Natural killer cell treated with Interleukin-12 subunit alpha and Interleukin-12 subunit beta and Interleukin-15 and Interleukin-18, amount 100 ng/mL, for 72 hours (primary cell): ENCODE measurements at regions not wholly inside any gene's neighbourhood (a gene's known extent, or its start where the extent isn't known, plus 50 kb on each side); places are given as distances from the start of the nearest gene placed in this dataset.

ENCODE experiments used
- ATAC-seq, 2 donors: fragments of 150-1000 bp; cut with Tn5 transposase in 1 of 2; sonication (Bioruptor Pico), chemical (Tn5 transposase) in 1 of 2; 2 replicates each; pipeline ENCODE4 v1.10.0; 2021
- DNase-seq: peaks from one replicate; pipeline ENCODE4 v3.0.0; 2022; ENCODE audit warnings: low spot score
- H3K27ac Mint-ChIP-seq, 2 donors: 1 replicate in 1 of 2; 2 replicates in 1 of 2; pipeline ENCODE4 v1.8.0; 2022; ENCODE audit warnings: mixed read lengths in 2 of 2, mild to moderate bottlenecking in 1 of 2, moderate library complexity in 1 of 2
- H3K27me3 Mint-ChIP-seq, 2 donors: 1 replicate in 1 of 2; 2 replicates in 1 of 2; pipeline ENCODE4 v1.8.0; 2022; ENCODE audit warnings: mixed read lengths in 2 of 2
- H3K36me3 Mint-ChIP-seq: one replicate; pipeline ENCODE4 v1.8.0; 2022; ENCODE audit warnings: mixed read lengths
- H3K4me1 Mint-ChIP-seq, 2 donors: 1 replicate in 1 of 2; 2 replicates in 1 of 2; pipeline ENCODE4 v1.8.0; 2022; ENCODE audit warnings: low read depth in 2 of 2, mixed read lengths in 2 of 2, mild to moderate bottlenecking in 1 of 2
- H3K4me3 Mint-ChIP-seq: one replicate; pipeline ENCODE4 v1.8.0; 2022; ENCODE audit warnings: mixed read lengths
- H3K9me3 Mint-ChIP-seq: 2 replicates; pipeline ENCODE4 v1.8.0; 2022; ENCODE audit warnings: mixed read lengths

DNA sequence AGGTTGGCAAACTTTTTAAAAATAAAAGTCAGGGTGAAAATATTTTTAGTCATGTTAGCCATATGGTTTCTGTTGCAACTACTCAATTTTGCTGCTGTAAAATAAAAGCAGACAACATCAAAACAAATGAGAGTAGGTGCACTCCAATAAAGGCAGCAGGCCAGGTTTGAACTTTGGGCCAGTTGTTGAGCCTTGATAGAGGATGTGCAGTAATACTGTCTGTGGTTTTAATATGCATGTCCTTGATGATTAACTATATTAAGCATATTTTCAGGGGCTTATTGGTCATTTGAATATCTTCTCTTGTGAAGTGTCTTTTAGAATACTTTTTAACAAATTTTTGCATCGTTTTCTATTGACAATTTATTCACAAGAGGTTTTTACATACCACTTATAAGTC is 1399.9 kb upstream of the B3GALT2 start:
- Mint-ChIP-seq H3K27me3 (no peaks in the 10 kb centered on the region), H3K4me3 (no peak overlapping the region), H3K27ac (no peak overlapping the region), H3K36me3 (no peaks in the 10 kb centered on the region), H3K9me3 (peaks cover 16% of the 10 kb centered on the region), H3K4me1 (no peaks in the 10 kb centered on the region)
- ATAC-seq: no peak
- no peak for DNase-seq

GRCh38 chr1:194584052-194584451 is 1397.6 kb upstream of the B3GALT2 start:
- Mint-ChIP-seq H3K36me3 (no peaks in the 10 kb centered on the region), H3K27ac (no peak overlapping the region), H3K27me3 (no peaks in the 10 kb centered on the region), H3K4me3 (no peak overlapping the region), H3K9me3 (peaks cover 16% of the 10 kb centered on the region), H3K4me1 (no peaks in the 10 kb centered on the region)
- no peak for DNase-seq
- no peak for ATAC-seq

- ATAC-seq (no peak), DNase-seq (no peak)
These were observed 1384.1 kb upstream of the B3GALT2 start for GRCh38 chr1:194570476-194570875.

GRCh38 chr1:194568610-194569009 is 1382.2 kb upstream of the B3GALT2 start:
- Mint-ChIP-seq H3K27me3 (no peaks in the 10 kb centered on the region), H3K4me1 (no peaks in the 10 kb centered on the region), H3K4me3 (no peak overlapping the region), H3K27ac (no peak overlapping the region), H3K9me3 (peaks cover 10% of the 10 kb centered on the region), H3K36me3 (no peaks in the 10 kb centered on the region)
- no peak for DNase-seq
- no peak for ATAC-seq

More at GRCh38 chr1:194570476-194570875, 1384.1 kb upstream of the B3GALT2 start:
- no peaks in the 10 kb centered on the region for H3K4me1 Mint-ChIP-seq
- no peaks in the 10 kb centered on the region for H3K27me3 Mint-ChIP-seq
- no peaks in the 10 kb centered on the region for H3K36me3 Mint-ChIP-seq
- H3K4me3 Mint-ChIP-seq: no peak overlapping the region
- H3K9me3 Mint-ChIP-seq: peaks cover 13% of the 10 kb centered on the region
- no peak overlapping the region for H3K27ac Mint-ChIP-seq

- no peaks in the 10 kb centered on the region for H3K36me3 Mint-ChIP-seq
- H3K27ac Mint-ChIP-seq: no peak overlapping the region
- no peak for DNase-seq
- ATAC-seq: no peak
- H3K4me3 Mint-ChIP-seq: no peak overlapping the region
- no peaks in the 10 kb centered on the region for H3K27me3 Mint-ChIP-seq
- H3K4me1 Mint-ChIP-seq: no peaks in the 10 kb centered on the region
- H3K9me3 Mint-ChIP-seq: peaks cover 17% of the 10 kb centered on the region
These were observed 1361.7 kb upstream of the B3GALT2 start for GRCh38 chr1:194548071-194548470.

DNA sequence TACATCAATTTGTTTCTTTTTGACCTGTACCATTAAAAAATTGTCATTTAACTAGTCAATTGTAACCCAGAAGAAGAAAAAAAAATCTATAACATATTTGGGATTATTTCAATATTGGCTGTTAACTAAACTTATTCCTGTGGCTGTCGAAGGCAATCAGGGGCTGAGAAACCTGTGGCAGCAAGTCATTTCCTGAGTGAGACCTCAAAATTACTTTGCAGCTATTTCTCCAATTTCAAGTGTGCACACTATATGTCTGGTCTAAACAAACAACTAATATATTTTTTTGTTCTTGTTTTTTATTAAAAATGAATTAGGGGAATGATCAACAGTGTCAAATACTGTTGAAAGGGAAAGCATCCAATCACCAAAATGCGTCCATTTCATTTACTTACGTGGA is 1357.6 kb upstream of the B3GALT2 start:
- DNase-seq (no peak), ATAC-seq (no peak)
- H3K4me3 Mint-ChIP-seq: no peak overlapping the region
- H3K36me3 Mint-ChIP-seq: peaks cover 5% of the 10 kb centered on the region
- H3K9me3 Mint-ChIP-seq: peaks cover 17% of the 10 kb centered on the region
- no peaks in the 10 kb centered on the region for H3K4me1 Mint-ChIP-seq
- H3K27me3 Mint-ChIP-seq: no peaks in the 10 kb centered on the region
- H3K27ac Mint-ChIP-seq: no peak overlapping the region

- peaks cover 5% of the 10 kb centered on the region for H3K36me3 Mint-ChIP-seq
- DNase-seq: no peak
- no peak overlapping the region for H3K27ac Mint-ChIP-seq
- peaks cover 20% of the 10 kb centered on the region for H3K9me3 Mint-ChIP-seq
- H3K27me3 Mint-ChIP-seq: no peaks in the 10 kb centered on the region
- no peak overlapping the region for H3K4me3 Mint-ChIP-seq
- no peaks in the 10 kb centered on the region for H3K4me1 Mint-ChIP-seq
- no peak for ATAC-seq
These were observed 1352.0 kb upstream of the B3GALT2 start for GRCh38 chr1:194538453-194538852.

GRCh38 chr1:194537521-194537920 is 1351.1 kb upstream of the B3GALT2 start:
- no peaks in the 10 kb centered on the region for H3K4me1 Mint-ChIP-seq
- H3K4me3 Mint-ChIP-seq: no peak overlapping the region
- H3K9me3 Mint-ChIP-seq: peaks cover 19% of the 10 kb centered on the region
- DNase-seq (no peak), ATAC-seq (no peak)
- H3K36me3 Mint-ChIP-seq: peaks cover under 1% of the 10 kb centered on the region
- no peak overlapping the region for H3K27ac Mint-ChIP-seq
- H3K27me3 Mint-ChIP-seq: no peaks in the 10 kb centered on the region

GRCh38 chr1:194535369-194535768 is 1349.0 kb upstream of the B3GALT2 start:
- DNase-seq (no peak), ATAC-seq (no peak)
- no peak overlapping the region for H3K4me3 Mint-ChIP-seq
- H3K36me3 Mint-ChIP-seq: no peaks in the 10 kb centered on the region
- H3K27me3 Mint-ChIP-seq: no peaks in the 10 kb centered on the region
- H3K27ac Mint-ChIP-seq: no peak overlapping the region
- no peaks in the 10 kb centered on the region for H3K4me1 Mint-ChIP-seq
- H3K9me3 Mint-ChIP-seq: peaks cover 22% of the 10 kb centered on the region

DNA sequence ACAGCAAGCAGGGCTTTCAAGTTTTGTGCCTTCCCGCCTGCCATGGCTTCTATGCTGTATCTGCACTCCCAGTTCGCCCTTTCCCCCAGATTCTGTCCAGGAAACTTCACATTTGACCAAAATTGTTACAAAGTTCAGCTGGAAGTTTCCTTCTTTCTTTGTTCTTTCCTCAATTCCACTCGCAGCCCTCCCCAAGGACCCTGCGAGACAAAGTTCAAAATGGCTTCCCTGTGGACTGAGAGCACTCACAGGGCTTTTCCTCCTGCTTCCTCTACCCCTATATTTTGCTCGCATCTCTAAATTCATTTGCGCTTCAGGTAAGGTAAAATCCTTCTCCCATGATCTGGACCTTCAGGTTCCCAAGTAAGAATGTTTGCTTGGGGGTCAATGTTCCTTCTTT is 1348.4 kb upstream of the B3GALT2 start:
- no peak overlapping the region for H3K27ac Mint-ChIP-seq
- H3K36me3 Mint-ChIP-seq: no peaks in the 10 kb centered on the region

DNA sequence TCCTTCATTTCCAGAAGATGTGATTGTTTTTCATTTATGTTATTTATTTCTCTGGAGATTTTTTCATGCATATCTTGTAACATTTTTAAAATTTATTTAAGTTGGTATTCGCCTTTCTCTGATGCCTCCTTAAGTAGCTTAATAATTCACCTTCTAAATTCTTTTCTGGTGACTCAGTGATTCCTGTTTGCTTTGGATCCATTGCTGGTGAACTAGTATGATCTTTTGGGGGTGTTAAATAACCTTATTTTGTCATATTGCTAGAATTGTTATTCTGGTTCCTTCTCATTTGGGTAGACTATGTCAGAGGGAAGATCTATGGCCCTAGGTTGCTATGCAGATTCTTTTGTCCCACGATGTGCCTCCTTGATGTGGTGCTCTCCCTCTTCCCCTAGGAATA is 1347.2 kb upstream of the B3GALT2 start:
- ATAC-seq (no peak), DNase-seq (no peak)
- Mint-ChIP-seq H3K9me3 (peaks cover 22% of the 10 kb centered on the region), H3K4me1 (no peaks in the 10 kb centered on the region), H3K27ac (no peak overlapping the region), H3K4me3 (no peak overlapping the region), H3K36me3 (no peaks in the 10 kb centered on the region), H3K27me3 (no peaks in the 10 kb centered on the region)

More for the DNA sequence above, 1348.4 kb upstream of the B3GALT2 start:
- ATAC-seq (no peak), DNase-seq (no peak)
- no peaks in the 10 kb centered on the region for H3K27me3 Mint-ChIP-seq
- H3K9me3 Mint-ChIP-seq: peaks cover 22% of the 10 kb centered on the region
- H3K4me1 Mint-ChIP-seq: no peaks in the 10 kb centered on the region
- no peak overlapping the region for H3K4me3 Mint-ChIP-seq

DNA sequence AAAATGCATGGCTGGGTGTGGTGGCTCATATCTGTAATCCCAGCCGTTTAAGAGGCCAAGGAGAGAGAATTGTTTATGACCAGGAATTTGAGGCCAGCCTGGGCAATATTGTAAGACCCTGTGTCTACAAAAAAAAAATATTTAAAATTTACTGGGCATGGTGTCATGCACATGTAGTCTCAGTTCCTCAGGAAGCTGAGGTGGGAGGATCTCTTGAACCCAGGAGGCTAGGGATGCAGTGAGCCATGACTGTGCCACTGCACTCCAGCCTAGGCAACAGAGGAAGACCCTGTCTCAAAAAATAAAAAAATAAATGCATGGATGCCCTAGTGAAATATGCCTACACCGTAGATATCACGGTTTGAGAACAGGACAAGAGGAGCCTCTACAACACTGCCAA is 1331.2 kb upstream of the B3GALT2 start:
- ATAC-seq (no peak), DNase-seq (no peak)
- Mint-ChIP-seq H3K9me3 (peaks cover 10% of the 10 kb centered on the region), H3K4me1 (no peaks in the 10 kb centered on the region), H3K4me3 (no peak overlapping the region), H3K36me3 (no peaks in the 10 kb centered on the region), H3K27ac (no peak overlapping the region), H3K27me3 (no peaks in the 10 kb centered on the region)

DNA sequence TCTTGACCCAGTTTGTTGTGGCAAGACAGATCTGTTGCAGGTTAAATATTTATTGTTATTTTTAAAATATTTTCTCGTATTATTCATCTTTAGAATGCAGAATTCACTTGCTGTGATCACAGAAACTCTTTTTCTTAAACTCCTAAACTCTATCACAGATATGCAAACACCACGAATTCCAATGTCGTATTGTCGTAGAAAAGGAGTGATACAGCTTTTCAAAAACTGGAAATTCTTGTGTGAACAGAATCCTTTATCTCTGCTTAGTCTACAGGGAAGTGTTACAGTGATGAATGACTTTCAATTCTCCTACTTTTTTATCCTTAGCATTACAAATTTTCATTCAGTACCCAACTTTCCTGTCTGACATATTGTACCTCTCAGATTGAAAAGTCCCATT is 1329.5 kb upstream of the B3GALT2 start:
- no peaks in the 10 kb centered on the region for H3K36me3 Mint-ChIP-seq
- no peaks in the 10 kb centered on the region for H3K4me1 Mint-ChIP-seq
- no peak for DNase-seq
- no peak overlapping the region for H3K27ac Mint-ChIP-seq
- ATAC-seq: no peak
- H3K9me3 Mint-ChIP-seq: peaks cover 13% of the 10 kb centered on the region
- H3K4me3 Mint-ChIP-seq: no peak overlapping the region
- H3K27me3 Mint-ChIP-seq: no peaks in the 10 kb centered on the region

DNA sequence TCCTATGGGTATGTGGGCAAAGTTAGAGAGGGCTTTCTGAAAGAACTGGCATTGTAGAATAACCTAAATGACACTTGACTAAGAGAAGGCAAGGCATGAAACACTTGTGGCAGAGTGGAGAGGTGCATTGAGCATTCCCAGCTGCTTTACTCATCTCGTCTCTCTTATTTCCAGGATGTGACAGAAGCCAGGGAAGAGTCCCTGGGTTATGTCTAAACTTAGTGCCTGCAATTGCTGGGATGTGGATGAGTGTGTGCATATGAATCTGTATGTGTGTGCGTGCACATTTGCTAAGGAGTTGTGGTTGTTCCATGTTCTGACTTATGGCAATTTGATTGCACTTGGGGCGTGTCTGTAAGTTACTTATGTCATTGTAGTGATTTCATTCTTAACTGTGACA is 1326.5 kb upstream of the B3GALT2 start:
- Mint-ChIP-seq H3K36me3 (peaks cover 9% of the 10 kb centered on the region), H3K9me3 (peaks cover 11% of the 10 kb centered on the region)
- no peak for DNase-seq

DNA sequence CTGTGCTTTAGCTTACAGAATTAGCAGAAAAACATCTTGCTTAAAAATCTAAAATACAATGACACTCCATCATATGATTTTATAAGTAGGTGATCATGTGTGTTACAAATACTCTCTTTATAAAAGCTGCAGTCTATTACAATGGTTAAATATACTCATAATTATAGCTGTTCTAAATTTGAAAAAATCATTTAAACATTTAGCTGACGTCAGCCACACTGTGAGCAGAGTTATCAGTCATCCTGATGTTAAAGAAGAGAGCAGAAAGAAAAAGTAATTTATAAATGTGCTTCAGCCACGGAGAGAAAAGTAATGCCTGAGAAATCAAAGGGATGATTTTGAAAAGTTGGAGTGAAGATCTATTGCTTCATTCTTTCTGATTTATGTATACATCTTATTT is 1325.9 kb upstream of the B3GALT2 start:
- Mint-ChIP-seq H3K36me3 (peaks cover 9% of the 10 kb centered on the region), H3K27me3 (no peaks in the 10 kb centered on the region), H3K9me3 (peaks cover 11% of the 10 kb centered on the region), H3K27ac (no peak overlapping the region), H3K4me1 (no peaks in the 10 kb centered on the region), H3K4me3 (no peak overlapping the region)
- DNase-seq: no peak
- ATAC-seq: no peak

More for the DNA sequence above, 1326.5 kb upstream of the B3GALT2 start:
- no peaks in the 10 kb centered on the region for H3K4me1 Mint-ChIP-seq
- no peaks in the 10 kb centered on the region for H3K27me3 Mint-ChIP-seq
- no peak overlapping the region for H3K4me3 Mint-ChIP-seq
- H3K27ac Mint-ChIP-seq: no peak overlapping the region
- ATAC-seq: no peak
